B cell (primary cell): ENCODE measurements at regions not wholly inside any gene's neighbourhood (a gene's known extent, or its start where the extent isn't known, plus 50 kb on each side); places are given as distances from the start of the nearest gene placed in this dataset.

Experiments
- ATAC-seq: fragments of 200-7000 bp; cut with Tn5 transposase; one replicate; pipeline ENCODE4 v1.10.0; 2021; ENCODE audit warnings: low read depth, mild to moderate bottlenecking, moderate number of reproducible peaks, moderate library complexity
- CTCF ChIA-PET: fragments of 350-600 bp; sonication (Branson Sonifier 250); formaldehyde crosslinking; loops from one replicate; lab custom pipeline; 2021; ENCODE audit warnings: antibody characterized with exemption, inconsistent platforms; lab: Charles Lee
- POLR2A ChIA-PET: fragments of 350-600 bp; sonication (Branson Sonifier 250); formaldehyde crosslinking; loops from one replicate; lab custom pipeline; 2021; ENCODE audit warnings: antibody characterized with exemption; lab: Charles Lee
- DNase-seq: peaks from one replicate; pipeline ENCODE4 v3.0.0; 2013
- H2AFZ ChIP-seq: 2 replicates; pipeline ENCODE4 v1.6.1; 2012; ENCODE audit warnings: mild to moderate bottlenecking, low read depth, low read length; ENCODE audit not compliant: insufficient read depth, poor library complexity, severe bottlenecking
- H3K27ac ChIP-seq, 2 donors: 1 replicate in 1 of 2; 2 replicates in 1 of 2; pipeline ENCODE4 v1.5.1; 2012 to 2013; ENCODE audit warnings: low read length in 2 of 2, mild to moderate bottlenecking in 2 of 2, moderate library complexity in 1 of 2
- H3K27me3 ChIP-seq, 4 experiments: fragments of 200-600 bp in 1 of 4; sonication (generic) in 1 of 4; replicated peaks in 1 of 4; 1 replicate in 2 of 4; 2 replicates in 2 of 4; pipeline versions ENCODE4 v1.6.1 to v1.7.0; 2013 to 2016; ENCODE audit warnings: low read length in 3 of 4, mild to moderate bottlenecking in 2 of 4, mixed read lengths in 1 of 4, moderate library complexity in 1 of 4; ENCODE audit not compliant: insufficient read depth in 4 of 4, control insufficient read depth in 3 of 4; ENCODE audit errors: control extremely low read depth in 1 of 4
- H3K36me3 ChIP-seq, 2 experiments: replicated peaks in 1 of 2; 1 replicate in 1 of 2; 2 replicates in 1 of 2; pipeline versions ENCODE4 v1.6.1 to v1.7.1; 2013; ENCODE audit warnings: low read length in 1 of 2; ENCODE audit not compliant: insufficient read depth in 2 of 2, control insufficient read depth in 1 of 2; ENCODE audit errors: control extremely low read depth in 1 of 2, extremely low read depth in 1 of 2
- H3K4me1 ChIP-seq, 2 donors: fragments of 200-600 bp in 1 of 2; sonication (generic) in 1 of 2; 1 replicate in 1 of 2; 2 replicates in 1 of 2; pipeline versions ENCODE4 v1.5.1 to v1.6.1; 2013 to 2017; ENCODE audit warnings: low read length in 2 of 2; ENCODE audit not compliant: control insufficient read depth in 2 of 2, insufficient read depth in 2 of 2
- H3K4me2 ChIP-seq: replicated peaks from 2 replicates; pipeline ENCODE3; 2012; ENCODE audit warnings: mild to moderate bottlenecking, low read depth, low read length; ENCODE audit not compliant: poor library complexity, severe bottlenecking
- H3K4me3 ChIP-seq, 5 experiments: fragments of 200-600 bp in 1 of 5; sonication (generic) in 1 of 5; 1 replicate in 3 of 5; 2 replicates in 2 of 5; pipeline versions ENCODE4 v1.5.1 to v1.7.0; 2011 to 2016; ENCODE audit warnings: low read length in 4 of 5, mild to moderate bottlenecking in 4 of 5, low read depth in 2 of 5, control low read depth in 1 of 5, moderate library complexity in 1 of 5; ENCODE audit not compliant: insufficient read depth in 1 of 5; ENCODE audit errors: control extremely low read depth in 1 of 5, extremely low read depth in 1 of 5
- H3K79me2 ChIP-seq: fragments of 200-600 bp; sonication (generic); one replicate; pipeline ENCODE4 v1.6.0; 2016; ENCODE audit warnings: low read length; ENCODE audit not compliant: control insufficient read depth, insufficient read depth
- H3K9ac ChIP-seq: fragments of 200-600 bp; sonication (generic); 2 replicates; pipeline ENCODE4 v1.6.1; 2017; ENCODE audit warnings: mild to moderate bottlenecking, low read length, moderate library complexity
- H3K9me3 ChIP-seq, 3 donors: one replicate each; pipeline versions ENCODE4 v1.6.1 to v1.7.1; 2013; ENCODE audit warnings: low read length in 2 of 3; ENCODE audit not compliant: control insufficient read depth in 2 of 3, insufficient read depth in 1 of 3; ENCODE audit errors: control extremely low read depth in 1 of 3
- H4K20me1 ChIP-seq: 2 replicates; pipeline ENCODE4 v1.6.0; 2012; ENCODE audit warnings: mild to moderate bottlenecking, low read length; ENCODE audit not compliant: insufficient read depth, control insufficient read depth, poor library complexity, severe bottlenecking
- H3K27ac Mint-ChIP-seq: one replicate; pipeline ENCODE4 v1.8.0; 2021; ENCODE audit warnings: mixed read lengths
- H3K27me3 Mint-ChIP-seq: one replicate; pipeline ENCODE4 v1.8.0; 2021; ENCODE audit warnings: mixed read lengths
- H3K4me1 Mint-ChIP-seq: one replicate; pipeline ENCODE4 v1.8.0; 2021; ENCODE audit warnings: mixed read lengths
- H3K4me3 Mint-ChIP-seq: one replicate; pipeline ENCODE4 v1.8.0; 2021; ENCODE audit warnings: mixed read lengths
- H3K9me3 Mint-ChIP-seq: one replicate; pipeline ENCODE4 v1.8.0; 2022; ENCODE audit warnings: mixed read lengths; ENCODE audit not compliant: insufficient read depth
- CTCF ChIP-seq: fragments of 200-600 bp; IDR thresholded peaks from one replicate; pipeline ENCODE4 v1.8.0; 2022; ENCODE audit warnings: antibody characterized with exemption, mild to moderate bottlenecking
- EZH2 ChIP-seq: IDR thresholded peaks from 2 replicates; pipeline ENCODE4 v1.6.1; 2012; ENCODE audit warnings: borderline replicate concordance, low read depth, mild to moderate bottlenecking, moderate library complexity, low read length; ENCODE audit not compliant: insufficient read depth, poor library complexity, severe bottlenecking
- WGBS: methylation state at CpG from one replicate; pipeline ENCODE4 v1.1.5; 2013; ENCODE audit warnings: missing lambda C conversion rate; ENCODE audit not compliant: insufficient coverage; 5-methylcytosine and 5-hydroxymethylcytosine counted together
- intact Hi-C: fragments of 100-400 bp; cut with micrococcal nuclease; formaldehyde crosslinking; loops from one replicate; pipeline ENCODE4 v1.10.0; 2022

GRCh38 chr6:27106382-27106781, 141.1 kb upstream of the PRSS16 start:
- Histone ChIP-seq H3K4me3 (no peak overlapping the region), H3K27ac (no peak overlapping the region), H3K4me2 (no peak overlapping the region), H3K9me3 (peaks cover 0 to 2% (median 0%) of the 10 kb centered on the region in 3 donors), H3K4me1 (no peaks in the 10 kb centered on the region), H3K79me2 (no peaks in the 10 kb centered on the region), H3K9ac (no peak overlapping the region), H4K20me1 (no peaks in the 10 kb centered on the region), H2AFZ (no peak overlapping the region), H3K27me3 (no peaks in the 10 kb centered on the region), H3K36me3 (no peaks in the 10 kb centered on the region)
- 100% methylated on average over 2 of the region's 3 CpGs for WGBS
- peaks cover 28% of the 10 kb centered on the region for H3K27me3 Mint-ChIP-seq
- no peaks in the 10 kb centered on the region for H3K4me1 Mint-ChIP-seq
- intact Hi-C loops: no loop called here
- H3K9me3 Mint-ChIP-seq: no peaks in the 10 kb centered on the region
- no peak for TF ChIP-seq EZH2
- no peak for TF ChIP-seq CTCF
- H3K4me3 Mint-ChIP-seq: no peak overlapping the region
- DNase-seq (no peak), ATAC-seq (no peak)
- ChIA-PET POLR2A (no interaction called here), CTCF (no interaction called here)
- H3K27ac Mint-ChIP-seq: no peak overlapping the region

GRCh38 chr6:27111743-27112142, 135.8 kb upstream of the PRSS16 start:
- CTCF ChIA-PET: interaction anchor here (0.7 kb wide), 1 partner anchor 1797 kb away, joined by 4 read pairs; no protein-coding TSS in a partner anchor
- no peak for TF ChIP-seq CTCF
- Histone ChIP-seq H3K9ac (no peak overlapping the region), H3K36me3 (no peaks in the 10 kb centered on the region), H3K27ac (no peak overlapping the region), H3K9me3 (peaks cover 0 to 13% (median 3%) of the 10 kb centered on the region in 3 donors), H4K20me1 (no peaks in the 10 kb centered on the region), H3K4me1 (no peaks in the 10 kb centered on the region), H3K4me3 (no peak overlapping the region), H3K4me2 (no peak overlapping the region), H2AFZ (no peak overlapping the region), H3K79me2 (no peaks in the 10 kb centered on the region), H3K27me3 (peaks cover 0 to 8% (median 0%) of the 10 kb centered on the region in 4 experiments)
- Mint-ChIP-seq H3K9me3 (peaks cover 4% of the 10 kb centered on the region), H3K27me3 (peaks cover 32% of the 10 kb centered on the region), H3K27ac (no peak overlapping the region), H3K4me3 (no peak overlapping the region), H3K4me1 (no peaks in the 10 kb centered on the region)
- ATAC-seq: no peak
- POLR2A ChIA-PET: no interaction called here
- intact Hi-C loops: no loop called here
- no peak for DNase-seq
- 100% methylated on average over 1 of the region's 2 CpGs for WGBS
